T-cell (primary cell): ENCODE measurements at regions not wholly inside any gene's neighbourhood (a gene's known extent, or its start where the extent isn't known, plus 50 kb on each side); places are given as distances from the start of the nearest gene placed in this dataset.
"Not testable (repeated sequence)": the region's sequence is repeated elsewhere in the genome, so short reads cannot be mapped to it uniquely, and the experiment has no call there.

ENCODE experiments used
- ATAC-seq, 4 experiments: fragments of 200-7000 bp in 3 of 4; fragments of 150-1000 bp in 1 of 4; cut with Tn5 transposase; replicated peaks in 1 of 4; 1 replicate in 3 of 4; 2 replicates in 1 of 4; pipeline ENCODE4 v1.10.0; 2021; ENCODE audit warnings: moderate library complexity in 3 of 4, mild to moderate bottlenecking in 2 of 4, moderate number of reproducible peaks in 1 of 4
- CTCF ChIA-PET, 2 donors: fragments of 300-600 bp; sonication (Branson Sonifier 250); formaldehyde crosslinking; loops; one replicate each; lab custom pipeline; 2022; ENCODE audit warnings: antibody characterized with exemption in 2 of 2; lab: Charles Lee
- POLR2A ChIA-PET, 2 donors: fragments of 300-600 bp; sonication (Branson Sonifier 250); formaldehyde crosslinking; loops; one replicate each; lab custom pipeline; 2022; ENCODE audit warnings: antibody characterized with exemption in 2 of 2; lab: Charles Lee
- DNase-seq, 35 experiments: peaks; one replicate each; pipeline versions ENCODE4 v3.0.0 to v3.0.0-alpha.2; 2013 to 2023
- H3K27ac ChIP-seq: one replicate; pipeline ENCODE4 v1.5.1; 2013; ENCODE audit warnings: low read length
- H3K27me3 ChIP-seq, 2 experiments: replicated peaks in 1 of 2; 1 replicate in 1 of 2; 2 replicates in 1 of 2; pipeline versions ENCODE4 v1.6.1 to v1.7.0; 2013; ENCODE audit warnings: low read length in 1 of 2, mixed read lengths in 1 of 2; ENCODE audit not compliant: control insufficient read depth in 2 of 2, insufficient read depth in 2 of 2; ENCODE audit errors: extremely low read depth in 1 of 2
- H3K36me3 ChIP-seq, 2 donors: 1 replicate in 1 of 2; 2 replicates in 1 of 2; pipeline versions ENCODE4 v1.6.1 to v1.7.0; 2013; ENCODE audit warnings: low read length in 1 of 2; ENCODE audit not compliant: control insufficient read depth in 2 of 2, insufficient read depth in 1 of 2; ENCODE audit errors: extremely low read depth in 1 of 2
- H3K4me1 ChIP-seq, 2 experiments: 1 replicate in 1 of 2; 2 replicates in 1 of 2; pipeline versions ENCODE4 v1.6.1 to v1.7.0; 2013; ENCODE audit warnings: low read length in 2 of 2, mixed read lengths in 1 of 2; ENCODE audit not compliant: insufficient read depth in 2 of 2, control insufficient read depth in 1 of 2; ENCODE audit errors: extremely low read depth in 1 of 2
- H3K4me3 ChIP-seq, 2 donors: 1 replicate in 1 of 2; 2 replicates in 1 of 2; pipeline versions ENCODE4 v1.5.1 to v1.7.0; 2013; ENCODE audit warnings: mild to moderate bottlenecking in 2 of 2, low read length in 1 of 2, moderate library complexity in 1 of 2; ENCODE audit not compliant: control insufficient read depth in 1 of 2; ENCODE audit errors: extremely low read depth in 1 of 2
- H3K9me3 ChIP-seq: 2 replicates; pipeline ENCODE4 v1.7.0; 2013
- H3K27ac Mint-ChIP-seq, 2 donors: one replicate each; pipeline ENCODE4 v1.8.0; 2020 to 2021; ENCODE audit warnings: mild to moderate bottlenecking in 2 of 2, mixed read lengths in 2 of 2
- H3K27me3 Mint-ChIP-seq, 2 donors: one replicate each; pipeline ENCODE4 v1.8.0; 2021 to 2022; ENCODE audit warnings: mixed read lengths in 2 of 2
- H3K36me3 Mint-ChIP-seq: one replicate; pipeline ENCODE4 v1.8.0; 2021; ENCODE audit warnings: mixed read lengths
- H3K4me1 Mint-ChIP-seq, 3 donors: one replicate each; pipeline ENCODE4 v1.8.0; 2020 to 2022; ENCODE audit warnings: mixed read lengths in 3 of 3, mild to moderate bottlenecking in 1 of 3
- H3K4me3 Mint-ChIP-seq, 3 donors: one replicate each; pipeline ENCODE4 v1.8.0; 2020 to 2022; ENCODE audit warnings: mild to moderate bottlenecking in 3 of 3, mixed read lengths in 3 of 3, moderate library complexity in 3 of 3
- H3K9me3 Mint-ChIP-seq, 3 donors: one replicate each; pipeline ENCODE4 v1.8.0; 2020 to 2022; ENCODE audit warnings: mixed read lengths in 3 of 3
- WGBS: methylation state at CpG from one replicate; pipeline ENCODE4 v1.1.5; 2013; ENCODE audit warnings: missing lambda C conversion rate; ENCODE audit not compliant: insufficient coverage; 5-methylcytosine and 5-hydroxymethylcytosine counted together

- H3K4me1 ChIP-seq, CTCF ChIA-PET, H3K4me3 ChIP-seq, H3K4me3 Mint-ChIP-seq, POLR2A ChIA-PET, H3K36me3 ChIP-seq, H3K27me3 Mint-ChIP-seq, H3K36me3 Mint-ChIP-seq, H3K27ac Mint-ChIP-seq, H3K27ac ChIP-seq, H3K27me3 ChIP-seq, ATAC-seq, H3K9me3 ChIP-seq, H3K4me1 Mint-ChIP-seq, DNase-seq: not testable (repeated sequence)
- H3K9me3 Mint-ChIP-seq, result peaks cover 3 to 10% (median 3%) of the 10 kb centered on the region in 3 donors
- WGBS, result 49% methylated on average over 8 of the region's 10 CpGs
Measured at GRCh38 chr4:135864304-135864703, 1662.7 kb upstream of the PABPC4L start.

GRCh38 chr4:135840781-135841180 lies 1639.2 kb upstream of the PABPC4L start:
- ChIA-PET CTCF (no interaction called here), POLR2A (no interaction called here)
- no peak for ATAC-seq

GRCh38 chr4:135839712-135840111 lies 1638.1 kb upstream of the PABPC4L start:
- no peaks in the 10 kb centered on the region for H3K4me1 Mint-ChIP-seq

More at GRCh38 chr4:135840781-135841180, 1639.2 kb upstream of the PABPC4L start:
- Mint-ChIP-seq H3K9me3 (peaks cover 12 to 34% (median 21%) of the 10 kb centered on the region in 3 donors), H3K27me3 (no peaks in the 10 kb centered on the region), H3K36me3 (no peaks in the 10 kb centered on the region), H3K4me3 (no peak overlapping the region), H3K27ac (no peak overlapping the region), H3K4me1 (no peaks in the 10 kb centered on the region)
- H3K4me3 ChIP-seq, result no peak overlapping the region
- DNase-seq, result no peak
- no peaks in the 10 kb centered on the region for H3K4me1 ChIP-seq
- no peak overlapping the region for H3K27ac ChIP-seq
- H3K27me3 ChIP-seq, result no peaks in the 10 kb centered on the region
- 100% methylated on average over 1 of the region's 2 CpGs for WGBS
- no peaks in the 10 kb centered on the region for H3K36me3 ChIP-seq
- H3K9me3 ChIP-seq, result no peaks in the 10 kb centered on the region

DNA sequence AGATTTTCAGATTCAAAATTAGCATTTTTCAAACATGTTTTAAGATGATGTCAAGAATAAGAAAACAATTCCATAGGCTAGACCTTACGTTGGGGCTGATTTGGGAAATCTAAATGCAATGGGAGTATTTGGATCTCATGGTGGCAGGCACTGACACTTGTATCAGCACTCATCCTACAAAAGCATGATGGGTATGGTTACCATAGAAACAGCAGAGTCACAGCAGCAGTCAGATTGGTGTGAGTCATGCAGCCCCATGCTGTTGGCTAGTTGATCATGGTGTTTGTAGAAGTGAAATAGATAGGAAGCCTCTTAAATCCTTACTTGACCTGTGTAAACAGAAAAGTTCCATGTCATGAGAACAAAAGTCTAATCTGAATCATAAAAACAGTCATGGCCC lies 1637.3 kb upstream of the PABPC4L start:
- ChIA-PET POLR2A (no interaction called here), CTCF (no interaction called here)
- Mint-ChIP-seq H3K4me1 (no peaks in the 10 kb centered on the region), H3K9me3 (peaks cover 12 to 34% (median 21%) of the 10 kb centered on the region in 3 donors), H3K4me3 (no peak overlapping the region), H3K27me3 (no peaks in the 10 kb centered on the region), H3K27ac (no peak overlapping the region), H3K36me3 (no peaks in the 10 kb centered on the region)
- Histone ChIP-seq H3K9me3 (no peaks in the 10 kb centered on the region), H3K4me1 (no peaks in the 10 kb centered on the region), H3K4me3 (no peak overlapping the region), H3K27me3 (no peaks in the 10 kb centered on the region), H3K27ac (no peak overlapping the region), H3K36me3 (no peaks in the 10 kb centered on the region)
- ATAC-seq, result no peak
- DNase-seq, result no peak
- 60% methylated on average over 1 of the region's 1 CpG for WGBS

More at GRCh38 chr4:135839712-135840111, 1638.1 kb upstream of the PABPC4L start:
- DNase-seq (no peak), ATAC-seq (no peak)
- CTCF ChIA-PET, result no interaction called here
- H3K36me3 Mint-ChIP-seq, result no peaks in the 10 kb centered on the region
- Histone ChIP-seq H3K9me3 (no peaks in the 10 kb centered on the region), H3K4me3 (no peak overlapping the region), H3K27me3 (no peaks in the 10 kb centered on the region), H3K36me3 (no peaks in the 10 kb centered on the region), H3K27ac (no peak overlapping the region), H3K4me1 (no peaks in the 10 kb centered on the region)
- no CpG with 5 or more reads among the region's 2 CpGs for WGBS
- POLR2A ChIA-PET, result no interaction called here
- no peak overlapping the region for H3K27ac Mint-ChIP-seq
- H3K27me3 Mint-ChIP-seq, result no peaks in the 10 kb centered on the region
- H3K4me3 Mint-ChIP-seq, result no peak overlapping the region
- H3K9me3 Mint-ChIP-seq, result peaks cover 12 to 34% (median 21%) of the 10 kb centered on the region in 3 donors

DNA sequence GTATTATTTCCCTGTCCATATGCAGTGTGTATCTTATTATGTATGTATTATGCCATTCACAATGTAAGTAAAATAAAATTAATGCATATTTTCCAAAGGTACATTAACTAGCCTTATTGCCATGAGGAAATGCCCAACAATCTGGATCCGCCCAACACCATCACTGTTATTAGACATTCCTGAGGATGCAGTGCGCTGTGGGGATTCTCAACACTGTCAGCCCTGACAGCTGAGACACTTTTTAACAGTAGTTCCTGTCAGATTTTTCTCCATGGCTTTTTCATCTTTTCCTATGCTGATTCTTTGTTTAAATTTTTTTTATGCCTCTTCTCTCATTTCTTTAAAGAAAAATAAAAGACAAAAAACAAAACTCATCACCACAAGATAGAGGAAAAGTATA lies 1632.9 kb upstream of the PABPC4L start:
- Mint-ChIP-seq H3K4me3 (no peak overlapping the region), H3K9me3 (peaks cover 0 to 23% (median 17%) of the 10 kb centered on the region in 3 donors), H3K36me3 (no peaks in the 10 kb centered on the region), H3K27ac (no peak overlapping the region), H3K4me1 (no peaks in the 10 kb centered on the region), H3K27me3 (no peaks in the 10 kb centered on the region)
- H3K9me3 ChIP-seq, result no peaks in the 10 kb centered on the region
- WGBS, result 92% methylated on average over 2 of the region's 2 CpGs
- H3K4me3 ChIP-seq, result no peak overlapping the region
- no peak for DNase-seq
- H3K27ac ChIP-seq, result no peak overlapping the region
- ChIA-PET POLR2A (no interaction called here), CTCF (no interaction called here)
- no peaks in the 10 kb centered on the region for H3K4me1 ChIP-seq
- no peaks in the 10 kb centered on the region for H3K36me3 ChIP-seq
- ATAC-seq, result no peak
- no peaks in the 10 kb centered on the region for H3K27me3 ChIP-seq

DNA sequence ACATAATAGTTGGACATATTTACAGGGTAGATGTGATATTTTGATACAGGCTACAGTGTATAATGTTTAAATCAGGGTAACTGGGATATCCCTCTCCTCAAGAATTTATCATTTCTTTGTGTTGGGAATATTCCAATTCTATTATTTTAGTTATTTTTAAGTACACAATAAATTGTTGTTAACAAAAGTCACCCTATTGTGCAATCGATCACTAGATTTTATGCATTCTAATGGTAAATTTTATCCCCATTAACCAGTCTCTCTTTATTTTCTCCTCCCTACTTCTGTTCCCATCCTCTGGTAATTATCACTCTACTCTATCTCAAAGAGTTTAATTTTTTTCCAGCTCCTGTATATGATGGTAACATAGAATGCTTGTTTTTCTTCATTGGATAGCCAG lies 1631.9 kb upstream of the PABPC4L start:
- WGBS, result no CpG with 5 or more reads among the region's 1 CpG
- no peaks in the 10 kb centered on the region for H3K36me3 Mint-ChIP-seq
- ATAC-seq (no peak), DNase-seq (no peak)
- no peak overlapping the region for H3K27ac Mint-ChIP-seq
- H3K4me1 ChIP-seq, result no peaks in the 10 kb centered on the region
- no peaks in the 10 kb centered on the region for H3K27me3 ChIP-seq
- ChIA-PET POLR2A (no interaction called here), CTCF (no interaction called here)
- H3K9me3 ChIP-seq, result no peaks in the 10 kb centered on the region
- peaks cover 0 to 16% (median 16%) of the 10 kb centered on the region in 3 donors for H3K9me3 Mint-ChIP-seq
- H3K27me3 Mint-ChIP-seq, result no peaks in the 10 kb centered on the region
- H3K4me1 Mint-ChIP-seq, result no peaks in the 10 kb centered on the region
- no peak overlapping the region for H3K4me3 Mint-ChIP-seq
- H3K36me3 ChIP-seq, result no peaks in the 10 kb centered on the region
- no peak overlapping the region for H3K4me3 ChIP-seq
- H3K27ac ChIP-seq, result no peak overlapping the region

GRCh38 chr4:135824759-135825296 lies 1623.2 kb upstream of the PABPC4L start:
- Mint-ChIP-seq H3K36me3 (no peaks in the 10 kb centered on the region), H3K4me3 (no peak overlapping the region), H3K27me3 (no peaks in the 10 kb centered on the region), H3K9me3 (peaks cover 9 to 22% (median 14%) of the 10 kb centered on the region in 3 donors), H3K4me1 (no peaks in the 10 kb centered on the region), H3K27ac (no peak overlapping the region)
- no CpG with 5 or more reads among the region's 3 CpGs for WGBS
- ChIA-PET POLR2A (no interaction called here), CTCF (interaction anchor here in 1 of 2 donors (0.6 kb wide), 1 partner anchor 80 kb away, joined by 3 read pairs; no protein-coding TSS in a partner anchor)
- Histone ChIP-seq H3K4me1 (no peaks in the 10 kb centered on the region), H3K27ac (no peak overlapping the region), H3K9me3 (no peaks in the 10 kb centered on the region), H3K27me3 (no peaks in the 10 kb centered on the region), H3K36me3 (no peaks in the 10 kb centered on the region), H3K4me3 (no peak overlapping the region)
- DNase-seq (no peak), ATAC-seq (no peak)
